ENCODE measurements at regions not wholly inside any gene's neighbourhood (a gene's known extent, or its start where the extent isn't known, plus 50 kb on each side); places are given as distances from the start of the nearest gene placed in this dataset.
"Not testable (repeated sequence)": the region's sequence is repeated elsewhere in the genome, so short reads cannot be mapped to it uniquely, and the experiment has no call there.

GRCh38 chr7:91787931-91788330 lies 92.6 kb downstream of the MTERF1 start:
- no peak for DNase-seq

DNA sequence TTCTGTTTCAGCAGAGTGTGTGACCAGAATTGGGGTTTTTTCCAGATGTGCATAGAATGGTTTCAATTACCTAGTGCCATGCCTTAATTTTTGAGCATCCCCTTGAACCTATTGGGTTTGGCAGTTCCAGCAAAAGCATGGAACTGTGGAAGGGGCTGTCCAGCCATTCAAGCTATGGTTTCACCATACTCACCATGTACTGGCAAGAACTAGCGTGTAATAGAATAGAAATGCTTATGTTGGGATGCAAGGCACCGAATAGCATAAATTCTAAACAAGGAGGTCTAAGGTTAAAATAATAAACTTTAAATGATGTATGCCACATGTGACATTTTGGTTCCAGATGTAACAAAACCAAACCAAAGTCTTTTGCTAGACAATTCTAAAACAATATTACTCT lies 91.4 kb downstream of the MTERF1 start:
- no peak for DNase-seq

- DNase-seq: no peak
These were observed 90.9 kb downstream of the MTERF1 start for GRCh38 chr7:91789558-91789957.

DNA sequence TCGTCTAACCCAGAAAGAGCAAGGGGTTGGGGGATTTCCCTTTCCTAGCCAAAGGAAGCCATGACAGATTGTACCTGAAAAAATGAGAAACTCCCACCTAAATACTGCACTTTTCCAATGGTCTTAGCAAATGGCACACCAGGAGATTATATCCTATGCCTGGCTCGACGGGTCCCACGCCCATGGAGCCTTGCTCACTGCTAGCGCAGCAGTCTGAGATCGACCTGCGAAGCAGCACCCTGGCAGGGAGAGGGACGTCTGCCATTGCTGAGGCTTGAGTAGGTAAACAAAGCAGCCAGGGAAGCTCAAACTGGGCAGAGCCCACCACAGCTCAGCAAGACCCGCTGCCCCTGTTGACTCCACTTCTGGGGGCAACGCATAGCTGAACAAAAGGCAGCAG lies 89.9 kb downstream of the MTERF1 start:
- DNase-seq: not testable (repeated sequence)

DNA sequence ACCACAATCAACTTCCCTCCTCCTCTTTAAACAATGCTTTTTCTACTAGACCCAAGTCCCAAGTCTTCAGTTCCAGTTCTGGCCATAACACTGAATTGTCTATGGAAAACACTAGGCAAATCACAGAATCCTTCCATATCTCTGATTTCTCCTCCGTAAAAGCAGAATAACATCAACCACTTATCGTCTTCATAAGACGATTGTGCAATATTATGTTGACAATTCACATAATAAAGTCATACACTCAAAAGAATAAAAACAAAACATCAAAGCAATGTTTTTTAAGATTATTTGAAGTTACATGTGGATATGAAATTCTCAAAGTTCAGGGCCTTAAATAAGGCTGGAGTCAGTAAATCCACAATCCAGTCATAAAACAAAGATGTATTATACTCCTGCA lies 84.4 kb downstream of the MTERF1 start:
- no peak for DNase-seq

GRCh38 chr7:91798425-91798824 lies 82.1 kb downstream of the MTERF1 start:
- no peak for DNase-seq

GRCh38 chr7:91800389-91800788 lies 80.1 kb downstream of the MTERF1 start:
- DNase-seq: no peak

DNA sequence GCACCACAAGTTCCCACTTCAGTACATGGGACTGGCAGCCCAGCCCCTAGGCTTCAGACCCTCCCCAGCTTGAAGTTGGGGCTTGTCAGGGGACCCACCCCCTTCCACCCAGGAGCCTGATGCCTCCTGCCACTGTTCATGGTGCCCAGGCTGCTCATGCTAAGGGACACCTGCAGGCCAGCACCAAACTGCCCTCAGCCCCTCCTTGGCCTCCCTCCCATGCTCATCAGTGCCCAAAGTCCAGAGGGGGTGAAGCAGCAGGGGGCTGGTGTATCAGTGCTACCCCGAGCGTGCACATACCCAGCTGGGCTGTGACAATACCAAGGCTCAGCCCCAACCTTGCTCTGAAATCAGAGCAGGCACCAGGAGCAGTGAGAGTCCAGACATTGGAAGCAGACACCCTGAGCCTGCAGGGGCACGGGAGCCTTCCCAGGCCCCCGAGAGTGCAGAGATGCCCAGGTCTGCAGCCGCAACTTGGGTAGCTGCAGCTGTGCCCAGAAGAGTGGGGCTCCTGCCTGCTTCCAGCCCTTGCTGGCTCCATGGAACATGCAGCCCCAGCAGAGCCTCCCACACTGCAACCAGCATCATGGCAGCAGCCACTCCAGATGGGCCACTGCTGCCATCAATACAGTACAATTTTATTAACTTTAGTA lies 79.0 kb downstream of the MTERF1 start:
- no peak for DNase-seq

DNA sequence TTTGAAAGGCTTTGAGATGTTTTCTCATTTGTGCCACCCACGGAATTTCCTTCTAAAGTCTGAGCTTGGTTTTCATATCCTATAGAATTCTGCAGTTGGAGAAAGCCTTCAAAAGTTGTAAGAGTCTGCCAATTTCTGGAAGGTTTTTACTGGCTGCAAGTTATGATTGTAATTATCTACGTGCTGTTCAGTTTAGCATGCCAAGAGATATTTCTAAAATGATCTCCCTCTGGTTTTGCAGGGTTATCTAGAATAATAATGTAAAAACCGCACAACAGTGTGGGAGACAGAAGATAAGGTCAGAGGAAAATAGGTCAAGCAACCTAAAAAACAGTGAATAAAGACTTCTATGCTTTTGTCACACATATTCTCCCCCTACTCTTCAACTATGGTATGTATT lies 69.3 kb downstream of the MTERF1 start:
- DNase-seq: no peak

DNA sequence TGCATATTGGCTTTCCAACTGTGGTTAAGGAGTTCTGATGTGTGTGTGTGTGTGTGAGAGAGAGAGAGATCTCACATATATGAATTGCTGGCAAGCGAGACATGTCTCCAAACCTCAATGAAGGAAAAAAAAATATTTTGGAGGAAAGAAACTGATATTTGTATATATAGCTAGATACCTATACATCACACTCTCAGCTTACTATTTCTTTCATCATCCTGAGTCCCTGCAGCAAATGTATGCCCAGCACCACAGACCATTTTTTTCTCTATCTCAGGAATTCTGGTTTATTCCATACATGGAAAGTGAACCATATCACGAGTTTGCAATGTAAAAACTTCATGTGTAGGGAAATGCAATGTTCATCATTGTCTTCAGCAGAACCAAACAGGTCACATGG lies 68.9 kb downstream of the MTERF1 start:
- DNase-seq: peak; percentile 61

DNA sequence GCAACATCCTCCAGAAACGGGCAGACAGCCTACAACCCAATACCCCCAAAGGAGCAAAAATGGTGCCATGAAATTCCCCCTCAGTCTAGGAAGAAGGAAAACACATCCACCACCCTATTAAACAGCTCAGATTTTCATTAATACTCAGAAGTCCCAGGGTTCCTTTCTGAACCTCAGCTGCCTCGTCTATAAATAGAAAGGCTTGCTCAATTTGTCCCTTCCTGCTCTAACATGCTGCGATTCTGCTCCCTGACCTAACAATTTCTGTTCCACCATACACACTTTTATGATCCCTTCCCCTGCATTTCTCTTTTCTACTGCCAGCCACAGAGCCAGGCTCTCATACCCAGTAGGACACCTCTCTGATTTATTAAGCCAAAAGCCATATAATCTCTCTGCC lies 68.1 kb downstream of the MTERF1 start:
- DNase-seq: no peak

DNA sequence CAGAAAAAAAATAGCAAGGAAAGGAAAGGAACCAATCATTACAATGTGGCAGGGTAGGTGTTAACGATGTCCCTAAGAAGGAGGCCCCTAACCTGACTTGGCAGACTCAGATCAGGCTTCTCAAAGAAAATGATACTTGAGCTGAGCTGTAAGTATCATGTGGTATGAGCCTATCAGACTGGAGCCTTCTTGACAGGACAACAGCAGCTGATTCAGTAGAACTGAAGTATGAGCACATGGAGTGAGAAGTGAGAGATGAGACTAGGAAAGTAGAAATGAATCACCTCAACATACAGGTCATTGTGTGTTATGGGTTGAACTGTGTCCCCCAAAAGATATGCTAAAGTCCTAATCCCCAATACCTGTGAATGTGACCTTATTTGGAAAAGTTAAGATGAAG lies 66.3 kb downstream of the MTERF1 start:
- no peak for DNase-seq

Data from fibroblast of skin of scalp (primary cell).